ENCODE measurements at regions not wholly inside any gene's neighbourhood (a gene's known extent, or its start where the extent isn't known, plus 50 kb on each side); places are given as distances from the start of the nearest gene placed in this dataset.
"Not testable (repeated sequence)": the region's sequence is repeated elsewhere in the genome, so short reads cannot be mapped to it uniquely, and the experiment has no call there.

DNA sequence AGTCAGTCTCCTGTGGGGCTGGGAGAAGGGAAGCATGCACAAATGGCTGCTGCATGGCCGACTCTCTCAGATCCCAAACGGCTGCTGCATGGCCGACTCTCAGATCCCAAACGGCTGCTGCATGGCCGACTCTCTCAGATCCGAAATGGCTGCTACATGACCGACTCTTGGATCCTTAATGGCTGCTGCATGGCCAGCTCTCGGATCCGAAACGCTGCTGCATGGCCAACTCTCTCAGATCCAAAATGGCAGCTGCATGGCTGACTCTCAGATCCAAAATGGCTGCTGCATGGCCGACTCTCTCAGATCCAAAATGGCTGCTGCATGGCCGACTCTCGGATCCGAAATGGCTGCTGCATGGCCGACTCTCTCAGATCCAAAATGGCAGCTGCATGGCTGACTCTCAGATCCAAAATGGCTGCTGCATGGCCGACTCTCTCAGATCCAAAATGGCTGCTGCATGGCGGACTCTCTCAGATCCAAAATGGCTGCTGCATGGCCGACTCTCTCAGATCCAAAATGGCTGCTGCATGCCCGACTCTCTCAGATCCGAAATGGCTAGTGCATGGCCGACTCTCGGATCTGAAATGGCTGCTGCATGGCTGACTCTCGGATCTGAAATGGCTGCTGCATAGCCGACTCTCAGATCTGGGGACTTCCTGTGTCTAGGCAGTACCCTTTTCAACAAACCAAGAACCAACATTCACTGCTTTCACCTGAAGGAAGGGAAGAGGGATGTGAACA lies 284.8 kb upstream of the SMIM21 start:
- 90% methylated on average over 24 of the region's 24 CpGs for WGBS

DNA sequence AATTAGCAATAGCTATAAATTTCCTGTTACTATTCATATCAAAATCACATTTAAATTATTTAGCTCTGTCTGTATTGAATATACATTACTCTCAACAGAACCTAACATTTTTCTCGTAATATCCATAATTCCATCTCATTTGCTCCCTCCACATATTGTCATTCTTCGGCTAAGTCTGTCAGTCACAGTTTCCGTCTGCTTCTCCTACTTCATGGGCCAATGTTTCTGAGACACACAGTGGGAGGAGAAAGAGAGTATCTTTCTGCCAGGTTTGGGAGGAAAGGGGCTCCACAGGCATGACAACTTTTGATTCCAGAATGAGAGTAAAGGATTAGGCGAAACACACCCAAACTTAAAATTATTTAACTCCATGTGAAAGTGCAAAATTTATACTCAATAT lies 273.1 kb upstream of the SMIM21 start:
- no peaks in the 10 kb centered on the region for H3K27me3 ChIP-seq (ENCODE audit: insufficient read depth, low read length)
- no peaks in the 10 kb centered on the region for H3K36me3 ChIP-seq (ENCODE audit: insufficient read depth, low read length)
- peaks cover 17% of the 10 kb centered on the region for H3K9me3 ChIP-seq (ENCODE audit: insufficient read depth, low read depth, low read length)
- no peaks in the 10 kb centered on the region for H3K4me1 ChIP-seq (ENCODE audit: insufficient read depth, low read length)
- H3K9ac ChIP-seq (ENCODE audit: low read depth, low read length): no peak overlapping the region
- WGBS: 97% methylated on average over 3 of the region's 4 CpGs
- H3K4me3 ChIP-seq (ENCODE audit: low read length): no peak overlapping the region
- H3K27ac ChIP-seq (ENCODE audit: low read depth, low read length): no peak overlapping the region

More for the DNA sequence above, 284.8 kb upstream of the SMIM21 start:
- H3K9ac ChIP-seq (ENCODE audit: low read depth, low read length); H3K4me3 ChIP-seq (ENCODE audit: low read length); H3K27ac ChIP-seq (ENCODE audit: low read depth, low read length); H3K4me1 ChIP-seq (ENCODE audit: insufficient read depth, low read length); H3K27me3 ChIP-seq (ENCODE audit: insufficient read depth, low read length); H3K36me3 ChIP-seq (ENCODE audit: insufficient read depth, low read length); H3K9me3 ChIP-seq (ENCODE audit: insufficient read depth, low read depth, low read length): not testable (repeated sequence)

DNA sequence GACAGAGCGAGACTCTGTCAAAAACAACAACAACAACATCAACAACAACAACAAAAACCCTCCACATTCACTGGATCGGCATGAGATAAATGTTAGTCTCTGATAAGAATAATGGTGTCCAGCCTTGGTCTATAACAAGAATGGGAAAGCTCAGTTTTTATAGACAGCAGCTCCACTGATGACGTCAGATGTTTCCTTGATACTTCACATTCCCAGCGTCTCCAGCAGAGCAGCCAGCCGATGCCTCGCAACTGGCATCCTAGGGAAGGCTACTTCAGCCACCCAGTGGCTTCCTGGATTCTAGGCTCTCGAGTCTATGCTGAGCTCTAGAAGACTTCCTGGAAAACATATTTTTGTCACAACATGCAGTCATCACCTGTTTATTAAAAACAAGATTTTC lies 271.4 kb upstream of the SMIM21 start:
- WGBS: 96% methylated on average over 7 of the region's 7 CpGs
- Histone ChIP-seq H3K9me3 (ENCODE audit: insufficient read depth, low read depth, low read length) (peaks cover 17% of the 10 kb centered on the region), H3K27ac (ENCODE audit: low read depth, low read length) (no peak overlapping the region)

DNA sequence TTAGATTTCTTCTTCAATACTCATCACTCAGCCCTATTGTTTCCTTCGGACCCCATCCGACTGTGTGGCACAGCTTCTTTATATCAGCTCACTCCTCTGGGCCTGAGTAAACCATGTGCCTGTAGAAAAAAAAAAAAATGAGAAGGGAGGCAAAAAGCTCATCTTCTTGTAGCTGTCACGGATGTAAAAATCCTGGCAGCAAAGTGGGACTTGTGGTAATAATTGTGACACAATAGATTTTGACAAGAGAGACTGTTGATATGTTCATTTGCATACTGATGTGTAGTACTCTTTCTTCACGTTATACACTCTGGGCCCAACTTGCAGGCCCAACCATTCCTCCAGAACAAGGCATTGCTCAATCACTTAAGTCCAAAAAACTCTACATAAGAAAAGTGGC lies 270.0 kb upstream of the SMIM21 start:
- Histone ChIP-seq H3K9me3 (ENCODE audit: insufficient read depth, low read depth, low read length) (peaks cover 3% of the 10 kb centered on the region), H3K36me3 (ENCODE audit: insufficient read depth, low read length) (no peaks in the 10 kb centered on the region), H3K4me1 (ENCODE audit: insufficient read depth, low read length) (no peaks in the 10 kb centered on the region), H3K27ac (ENCODE audit: low read depth, low read length) (no peak overlapping the region), H3K9ac (ENCODE audit: low read depth, low read length) (no peak overlapping the region), H3K27me3 (ENCODE audit: insufficient read depth, low read length) (no peaks in the 10 kb centered on the region), H3K4me3 (ENCODE audit: low read length) (no peak overlapping the region)
- 80% methylated on average over 4 of the region's 4 CpGs for WGBS

More for the DNA sequence above, 271.4 kb upstream of the SMIM21 start:
- no peak overlapping the region for H3K9ac ChIP-seq (ENCODE audit: low read depth, low read length)
- H3K36me3 ChIP-seq (ENCODE audit: insufficient read depth, low read length): no peaks in the 10 kb centered on the region
- H3K27me3 ChIP-seq (ENCODE audit: insufficient read depth, low read length): no peaks in the 10 kb centered on the region
- H3K4me3 ChIP-seq (ENCODE audit: low read length): no peak overlapping the region
- no peaks in the 10 kb centered on the region for H3K4me1 ChIP-seq (ENCODE audit: insufficient read depth, low read length)

DNA sequence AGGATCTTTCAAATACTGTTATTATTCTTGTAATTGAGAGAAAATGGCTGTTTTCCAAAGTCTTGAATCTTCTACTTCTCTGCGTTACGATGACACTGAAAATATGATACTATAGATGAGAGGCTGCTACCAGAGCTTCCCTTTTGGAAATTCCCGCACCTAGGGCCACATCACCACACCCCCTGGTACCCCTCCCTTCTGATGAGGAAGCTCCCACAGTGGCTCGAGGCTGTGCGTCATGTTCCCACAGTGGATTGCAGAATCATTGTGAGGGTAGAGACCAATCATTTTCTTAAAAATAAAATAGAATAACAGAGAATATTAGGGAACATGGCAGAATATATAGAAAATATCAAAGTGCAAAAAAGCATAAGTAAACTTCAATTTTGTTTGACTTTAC lies 268.9 kb upstream of the SMIM21 start:
- 100% methylated on average over 3 of the region's 5 CpGs for WGBS
- Histone ChIP-seq H3K27me3 (ENCODE audit: insufficient read depth, low read length) (no peaks in the 10 kb centered on the region), H3K27ac (ENCODE audit: low read depth, low read length) (no peak overlapping the region), H3K9me3 (ENCODE audit: insufficient read depth, low read depth, low read length) (no peaks in the 10 kb centered on the region), H3K36me3 (ENCODE audit: insufficient read depth, low read length) (no peaks in the 10 kb centered on the region), H3K9ac (ENCODE audit: low read depth, low read length) (no peak overlapping the region), H3K4me3 (ENCODE audit: low read length) (no peak overlapping the region), H3K4me1 (ENCODE audit: insufficient read depth, low read length) (no peaks in the 10 kb centered on the region)

DNA sequence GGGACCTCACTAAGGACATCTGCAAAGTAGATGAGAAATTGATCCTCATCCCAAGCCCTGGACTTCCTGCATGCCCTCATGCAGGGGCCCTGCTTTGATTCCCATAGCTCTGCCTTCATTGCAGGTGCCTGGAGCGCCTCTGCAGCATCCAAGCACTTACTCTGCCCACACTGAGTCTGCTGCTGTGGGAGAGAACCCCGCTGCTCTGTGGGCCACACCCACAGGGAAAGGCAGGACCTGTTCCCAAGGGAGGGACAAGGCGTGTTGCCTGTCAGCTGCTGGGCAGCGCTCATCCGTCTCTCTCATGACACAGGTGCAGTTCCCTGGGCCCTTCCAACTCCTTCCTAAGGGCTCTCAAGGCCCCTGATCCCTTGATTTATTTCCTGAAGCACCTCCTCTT lies 266.8 kb upstream of the SMIM21 start:
- H3K27ac ChIP-seq (ENCODE audit: low read depth, low read length): no peak overlapping the region
- H3K9ac ChIP-seq (ENCODE audit: low read depth, low read length): no peak overlapping the region
- H3K27me3 ChIP-seq (ENCODE audit: insufficient read depth, low read length): no peaks in the 10 kb centered on the region
- H3K4me1 ChIP-seq (ENCODE audit: insufficient read depth, low read length): no peaks in the 10 kb centered on the region
- no peaks in the 10 kb centered on the region for H3K36me3 ChIP-seq (ENCODE audit: insufficient read depth, low read length)
- H3K9me3 ChIP-seq (ENCODE audit: insufficient read depth, low read depth, low read length): no peaks in the 10 kb centered on the region
- H3K4me3 ChIP-seq (ENCODE audit: low read length): no peak overlapping the region
- 94% methylated on average over 5 of the region's 5 CpGs for WGBS

DNA sequence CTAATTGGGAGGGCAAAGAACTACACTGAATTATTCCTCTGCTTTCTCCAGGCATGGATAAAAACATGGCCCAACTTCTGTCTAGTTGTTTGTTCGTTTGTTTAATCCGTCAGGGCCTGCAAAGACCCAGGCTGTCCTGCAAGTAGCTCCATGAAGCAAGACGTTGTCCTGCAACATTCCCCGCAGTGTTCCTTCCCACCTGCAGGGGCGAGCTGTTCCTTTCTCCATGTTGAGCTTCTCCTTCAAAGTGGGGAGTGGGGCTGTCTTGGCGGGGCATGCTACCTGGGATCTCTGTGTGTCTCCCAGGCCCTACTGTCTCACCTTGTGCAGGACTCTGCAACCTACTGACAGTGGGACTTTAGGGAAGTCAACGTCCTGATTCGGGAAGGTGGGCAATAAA lies 264.0 kb upstream of the SMIM21 start:
- WGBS: 95% methylated on average over 8 of the region's 8 CpGs
- no peaks in the 10 kb centered on the region for H3K27me3 ChIP-seq (ENCODE audit: insufficient read depth, low read length)
- H3K36me3 ChIP-seq (ENCODE audit: insufficient read depth, low read length): no peaks in the 10 kb centered on the region

DNA sequence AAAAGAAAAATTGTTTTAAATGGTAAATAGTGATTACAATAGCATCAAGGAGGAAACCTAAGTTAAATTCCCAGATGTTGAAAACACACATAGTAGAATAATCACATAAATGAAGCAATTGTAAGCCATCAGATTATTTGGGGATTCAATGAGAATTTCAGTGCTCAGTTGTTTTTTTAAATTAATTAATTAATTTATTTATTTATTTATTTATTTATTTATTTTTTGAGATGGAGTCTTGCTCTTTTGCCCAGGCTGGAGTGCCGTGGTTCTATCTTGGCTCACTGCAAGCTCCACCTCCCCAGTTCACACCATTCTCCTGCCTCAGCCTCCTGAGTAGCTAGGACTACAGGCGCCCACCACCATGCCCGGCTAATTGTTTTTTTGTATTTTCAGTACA lies 262.8 kb upstream of the SMIM21 start:
- H3K4me1 ChIP-seq (ENCODE audit: insufficient read depth, low read length); H3K9ac ChIP-seq (ENCODE audit: low read depth, low read length); H3K27me3 ChIP-seq (ENCODE audit: insufficient read depth, low read length); H3K4me3 ChIP-seq (ENCODE audit: low read length); H3K36me3 ChIP-seq (ENCODE audit: insufficient read depth, low read length); H3K9me3 ChIP-seq (ENCODE audit: insufficient read depth, low read depth, low read length); H3K27ac ChIP-seq (ENCODE audit: low read depth, low read length): not testable (repeated sequence)
- 94% methylated on average over 3 of the region's 3 CpGs for WGBS

More for the DNA sequence above, 264.0 kb upstream of the SMIM21 start:
- H3K27ac ChIP-seq (ENCODE audit: low read depth, low read length): no peak overlapping the region
- H3K4me3 ChIP-seq (ENCODE audit: low read length): no peak overlapping the region
- no peak overlapping the region for H3K9ac ChIP-seq (ENCODE audit: low read depth, low read length)
- no peaks in the 10 kb centered on the region for H3K9me3 ChIP-seq (ENCODE audit: insufficient read depth, low read depth, low read length)
- H3K4me1 ChIP-seq (ENCODE audit: insufficient read depth, low read length): no peaks in the 10 kb centered on the region

DNA sequence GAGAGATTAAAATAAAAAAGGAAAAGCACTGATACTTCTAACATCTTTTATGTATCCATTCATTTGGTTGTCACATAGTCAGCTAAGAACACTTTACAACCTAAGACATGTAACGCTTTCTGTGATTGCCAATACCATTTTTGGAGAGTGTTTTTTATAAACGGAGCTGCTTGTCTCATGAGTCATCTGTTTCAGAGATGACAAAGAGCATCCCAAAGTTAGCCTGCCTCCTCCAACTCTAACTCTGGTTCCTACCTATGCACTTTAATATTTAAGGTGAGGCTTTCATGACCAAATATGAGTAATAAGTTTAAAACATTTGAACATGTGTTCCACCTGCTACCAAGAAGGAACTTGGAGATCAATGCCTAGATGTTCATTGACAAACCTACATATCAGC lies 260.1 kb upstream of the SMIM21 start:
- H3K36me3 ChIP-seq (ENCODE audit: insufficient read depth, low read length): no peaks in the 10 kb centered on the region
- WGBS: 93% methylated on average over 2 of the region's 2 CpGs
- H3K9me3 ChIP-seq (ENCODE audit: insufficient read depth, low read depth, low read length): no peaks in the 10 kb centered on the region
- H3K27me3 ChIP-seq (ENCODE audit: insufficient read depth, low read length): no peaks in the 10 kb centered on the region
- H3K4me1 ChIP-seq (ENCODE audit: insufficient read depth, low read length): no peaks in the 10 kb centered on the region
- H3K4me3 ChIP-seq (ENCODE audit: low read length): no peak overlapping the region
- no peak overlapping the region for H3K9ac ChIP-seq (ENCODE audit: low read depth, low read length)
- H3K27ac ChIP-seq (ENCODE audit: low read depth, low read length): no peak overlapping the region

DNA sequence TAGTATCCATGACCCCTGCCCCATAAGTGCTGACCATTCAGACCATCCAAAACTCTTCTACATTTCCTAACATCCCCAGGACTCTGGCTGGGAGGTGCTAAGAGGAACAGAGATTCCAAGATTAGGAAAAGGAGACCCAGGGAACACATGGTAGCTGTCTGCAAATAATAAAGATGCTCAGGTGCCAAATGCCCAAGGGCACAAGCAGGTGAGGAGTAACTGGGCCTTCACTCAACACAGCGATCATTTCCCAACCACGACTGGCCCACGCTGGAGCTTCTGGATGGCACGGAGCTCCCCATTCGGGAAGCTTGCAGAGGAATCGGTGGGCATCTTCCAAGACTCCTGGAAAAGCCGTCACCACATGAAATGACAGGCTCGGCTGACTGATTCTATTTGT lies 255.9 kb upstream of the SMIM21 start:
- H3K4me1 ChIP-seq (ENCODE audit: insufficient read depth, low read length): no peaks in the 10 kb centered on the region
- no peaks in the 10 kb centered on the region for H3K27me3 ChIP-seq (ENCODE audit: insufficient read depth, low read length)
- WGBS: 96% methylated on average over 8 of the region's 8 CpGs
- no peaks in the 10 kb centered on the region for H3K9me3 ChIP-seq (ENCODE audit: insufficient read depth, low read depth, low read length)
- H3K36me3 ChIP-seq (ENCODE audit: insufficient read depth, low read length): no peaks in the 10 kb centered on the region
- no peak overlapping the region for H3K4me3 ChIP-seq (ENCODE audit: low read length)
- no peak overlapping the region for H3K9ac ChIP-seq (ENCODE audit: low read depth, low read length)
- no peak overlapping the region for H3K27ac ChIP-seq (ENCODE audit: low read depth, low read length)

DNA sequence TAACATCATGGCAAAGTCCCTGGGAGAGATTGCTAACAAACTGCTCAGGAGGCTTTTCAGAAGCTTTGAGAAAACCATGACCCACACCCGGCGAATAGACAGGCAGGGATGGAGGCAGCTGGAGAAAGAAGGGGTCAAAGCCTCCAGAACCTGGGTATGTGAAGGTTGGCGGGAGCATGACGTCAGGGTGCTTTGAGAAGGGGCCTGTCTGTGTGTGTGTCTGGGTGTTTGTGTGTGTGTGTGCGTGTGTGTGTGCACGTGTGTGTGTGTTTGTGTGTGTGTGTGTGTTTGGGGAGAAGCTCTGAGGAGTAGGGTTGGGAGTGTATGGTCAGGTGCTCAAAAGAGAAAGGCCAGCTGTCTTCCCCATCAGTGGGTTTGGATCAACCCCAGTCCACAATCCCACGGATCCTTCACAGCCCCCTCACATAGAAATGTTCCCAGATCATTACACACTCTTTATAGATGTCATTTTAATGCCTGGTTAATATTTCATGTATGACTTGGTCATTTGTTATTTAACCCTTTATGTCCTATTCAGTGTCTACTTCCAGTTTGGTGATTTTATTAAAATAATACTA lies 254.1 kb upstream of the SMIM21 start:
- Histone ChIP-seq H3K4me3 (ENCODE audit: low read length) (no peak overlapping the region), H3K4me1 (ENCODE audit: insufficient read depth, low read length) (no peaks in the 10 kb centered on the region), H3K27me3 (ENCODE audit: insufficient read depth, low read length) (no peaks in the 10 kb centered on the region), H3K36me3 (ENCODE audit: insufficient read depth, low read length) (no peaks in the 10 kb centered on the region), H3K9me3 (ENCODE audit: insufficient read depth, low read depth, low read length) (no peaks in the 10 kb centered on the region), H3K27ac (ENCODE audit: low read depth, low read length) (no peak overlapping the region), H3K9ac (ENCODE audit: low read depth, low read length) (no peak overlapping the region)
- 95% methylated on average over 6 of the region's 7 CpGs for WGBS

DNA sequence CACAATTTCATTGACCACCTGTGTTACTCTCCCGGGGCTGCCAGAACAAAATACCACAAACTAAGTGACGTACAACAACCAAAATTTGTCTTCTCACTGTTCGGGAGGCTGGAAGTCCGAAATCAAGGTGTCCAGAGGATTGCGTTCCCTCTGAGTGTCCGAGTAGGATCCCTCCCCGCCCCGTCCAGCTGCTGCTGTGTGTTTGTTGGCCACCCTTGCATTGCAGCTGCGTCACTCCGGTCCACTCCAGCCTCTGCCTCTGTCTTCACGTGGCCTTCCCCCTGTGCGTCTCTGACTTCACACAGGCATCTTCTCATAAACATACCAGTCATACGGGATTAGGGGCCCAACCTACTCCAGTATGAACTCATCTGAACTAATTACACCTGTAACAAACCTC lies 251.8 kb upstream of the SMIM21 start:
- H3K9ac ChIP-seq (ENCODE audit: low read depth, low read length): no peak overlapping the region
- 96% methylated on average over 13 of the region's 13 CpGs for WGBS

More for the DNA sequence above, 251.8 kb upstream of the SMIM21 start:
- no peak overlapping the region for H3K27ac ChIP-seq (ENCODE audit: low read depth, low read length)
- no peaks in the 10 kb centered on the region for H3K36me3 ChIP-seq (ENCODE audit: insufficient read depth, low read length)
- no peak overlapping the region for H3K4me3 ChIP-seq (ENCODE audit: low read length)
- H3K27me3 ChIP-seq (ENCODE audit: insufficient read depth, low read length): no peaks in the 10 kb centered on the region
- H3K9me3 ChIP-seq (ENCODE audit: insufficient read depth, low read depth, low read length): 0 out of 2 replicates have a peak, but pooled peaks cover 3% of the 10 kb centered on the region
- no peaks in the 10 kb centered on the region for H3K4me1 ChIP-seq (ENCODE audit: insufficient read depth, low read length)
